ENCODE measurements at regions not wholly inside any gene's neighbourhood (a gene's known extent, or its start where the extent isn't known, plus 50 kb on each side); places are given as distances from the start of the nearest gene placed in this dataset.
"Not testable (repeated sequence)": the region's sequence is repeated elsewhere in the genome, so short reads cannot be mapped to it uniquely, and the experiment has no call there.

DNA sequence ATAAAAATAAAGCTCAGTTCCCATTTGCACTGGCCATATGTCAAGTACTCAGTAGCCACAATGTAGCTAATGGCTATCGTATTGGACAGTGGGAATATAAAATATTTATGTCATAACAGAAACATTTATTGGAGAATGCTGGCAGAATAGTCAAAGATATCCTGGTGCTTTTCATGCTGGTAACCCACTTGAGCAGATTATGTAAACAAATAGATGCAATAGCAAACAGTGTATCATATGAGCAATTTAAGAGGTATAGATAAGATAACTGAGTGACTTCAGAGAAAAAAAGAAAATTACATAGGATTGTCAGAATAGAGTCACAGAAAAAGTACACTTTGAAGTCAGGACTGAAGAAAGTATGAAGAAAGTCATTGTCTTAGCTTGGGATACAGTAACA is 426.6 kb downstream of the NDFIP2 start:
- no peak for DNase-seq

DNA sequence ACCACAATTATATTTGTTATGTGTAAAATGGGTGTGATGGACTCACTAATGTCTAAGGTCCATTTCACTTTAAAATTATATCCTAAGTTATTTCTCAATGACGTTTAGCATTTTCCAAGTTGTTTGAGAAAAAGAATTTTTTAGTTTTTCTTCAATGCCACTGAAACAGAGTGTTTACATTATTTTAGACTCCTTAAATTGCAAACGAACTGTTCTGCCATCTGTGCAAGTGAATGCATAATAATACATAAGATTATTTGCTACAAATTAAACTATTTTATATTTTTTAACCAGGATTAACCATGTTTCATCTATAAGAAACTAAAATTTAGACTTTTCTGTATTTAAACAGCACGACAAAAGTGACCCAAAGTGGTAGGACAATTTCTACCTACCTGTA is 425.4 kb downstream of the NDFIP2 start:
- DNase-seq = no peak

DNA sequence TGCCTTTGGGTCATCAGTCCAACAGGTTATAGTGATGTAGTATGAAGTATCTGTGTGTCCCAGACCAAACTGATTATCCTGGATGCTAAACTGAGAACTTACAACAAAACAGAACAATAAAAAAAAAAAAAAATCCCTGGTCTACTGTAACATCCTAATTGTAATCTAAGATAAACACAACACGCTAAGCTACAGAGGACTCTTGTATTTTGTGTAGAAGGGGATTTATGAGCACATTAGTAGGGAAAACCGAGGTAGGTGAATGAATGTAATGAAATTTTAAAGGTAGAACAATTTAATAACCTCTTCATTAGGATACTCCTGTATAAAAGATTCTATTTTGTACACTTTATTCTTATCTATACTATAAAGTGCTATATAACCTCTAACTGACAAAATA is 424.1 kb downstream of the NDFIP2 start:
- no peak for DNase-seq

DNA sequence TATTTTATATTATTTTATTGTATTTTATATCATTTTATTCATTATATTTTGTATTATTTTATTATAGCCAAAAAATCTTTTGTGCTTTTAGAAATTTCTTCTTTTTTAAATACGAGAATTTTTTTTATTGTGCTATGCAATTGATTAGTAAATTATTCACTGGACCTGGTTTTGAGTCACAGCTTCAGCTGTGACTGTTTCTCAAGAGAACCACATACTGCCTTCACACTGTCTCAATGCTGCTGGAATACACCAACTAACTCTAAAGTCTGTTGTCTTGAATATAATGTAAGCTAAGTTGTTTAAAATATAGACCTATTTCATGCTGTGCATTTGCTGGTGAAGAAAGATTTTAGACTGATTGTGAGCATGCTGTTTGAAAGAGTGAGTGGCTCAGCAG is 423.6 kb downstream of the NDFIP2 start:
- DNase-seq = no peak

DNA sequence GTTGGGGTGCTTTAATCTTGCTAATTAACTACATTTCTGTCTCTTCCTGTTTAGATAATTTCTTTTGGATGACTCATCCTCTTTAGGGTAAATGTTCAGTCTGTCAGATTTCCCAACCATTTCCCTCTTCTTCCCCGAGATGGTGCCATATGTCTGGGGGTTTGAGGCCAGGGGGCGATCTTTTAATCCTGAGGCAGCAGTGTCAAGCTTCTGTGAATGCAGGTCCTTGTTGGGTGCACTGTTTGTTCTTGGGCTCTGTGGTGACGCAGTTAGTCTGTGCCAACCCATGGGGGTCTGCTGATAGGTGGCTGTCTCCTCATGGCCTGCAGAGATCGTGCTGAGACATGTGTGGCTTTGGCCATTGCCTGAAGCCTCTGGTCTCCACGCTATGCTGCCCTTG is 420.4 kb downstream of the NDFIP2 start:
- no peak for DNase-seq

DNA sequence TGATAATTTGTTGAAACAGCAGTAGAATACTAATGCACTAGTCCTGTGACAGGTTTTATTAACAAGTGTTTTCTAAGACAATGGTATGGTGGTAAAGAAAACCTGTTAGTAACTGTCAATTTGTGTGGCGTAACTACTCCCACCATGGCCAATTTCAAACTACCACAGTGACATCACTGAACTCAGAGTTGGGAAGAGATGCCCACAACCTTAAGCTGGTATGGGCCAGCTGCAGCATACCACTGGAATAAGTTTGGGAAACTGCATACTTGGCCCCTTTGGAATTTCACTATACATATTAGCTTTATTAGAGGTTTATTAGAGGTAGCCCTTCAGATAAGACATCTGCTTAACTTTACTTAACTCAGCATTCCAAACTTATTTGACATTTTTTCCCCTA is 419.4 kb downstream of the NDFIP2 start:
- DNase-seq = no peak

DNA sequence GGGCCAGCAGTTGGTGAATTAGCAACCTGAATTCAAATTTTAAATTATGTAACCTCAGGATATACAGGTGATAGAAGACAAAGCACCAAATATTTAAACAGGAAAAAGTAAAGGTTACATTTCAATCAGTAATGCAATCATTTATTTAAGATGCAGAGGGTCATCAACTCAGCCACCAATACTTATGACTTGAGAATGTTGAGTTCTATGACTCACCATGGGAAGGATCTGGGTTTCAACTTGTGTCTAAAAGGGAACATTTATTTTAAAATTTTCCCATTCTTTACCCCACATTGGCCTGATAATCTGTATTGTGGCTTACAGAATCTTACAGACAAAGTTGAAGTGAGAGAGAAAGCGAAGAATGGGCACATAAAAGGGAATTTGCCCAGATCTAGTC is 418.0 kb downstream of the NDFIP2 start:
- no peak for DNase-seq

DNA sequence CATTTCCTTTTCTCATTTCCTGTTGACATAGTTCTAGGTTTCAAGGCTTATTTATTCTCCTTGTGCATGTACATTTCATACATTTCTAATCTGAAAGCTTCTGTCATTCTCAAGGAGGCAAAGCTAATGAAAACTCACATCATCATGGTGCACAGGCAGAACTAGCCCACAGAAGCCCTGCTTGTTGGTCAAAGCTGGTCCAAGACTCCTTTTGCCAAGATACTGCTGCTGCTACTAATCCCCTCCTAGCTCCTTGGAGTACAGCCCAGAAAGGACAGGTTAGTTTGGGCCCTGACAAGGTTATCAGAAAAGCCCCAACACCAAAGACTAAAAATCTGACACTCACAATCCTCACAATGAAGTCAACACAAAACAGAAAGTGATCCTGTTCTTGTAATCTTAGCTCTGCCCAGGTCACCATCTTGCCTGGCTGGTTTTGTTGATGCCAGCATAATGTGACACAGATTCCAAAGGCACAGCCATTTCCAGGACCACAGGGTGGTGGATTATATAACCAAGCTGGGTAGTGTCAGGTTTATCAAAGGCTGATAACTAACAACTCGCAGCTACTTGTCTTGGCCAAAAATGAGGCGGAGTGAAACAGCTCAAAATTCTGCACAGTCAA is 417.4 kb downstream of the NDFIP2 start:
- DNase-seq = no peak

DNA sequence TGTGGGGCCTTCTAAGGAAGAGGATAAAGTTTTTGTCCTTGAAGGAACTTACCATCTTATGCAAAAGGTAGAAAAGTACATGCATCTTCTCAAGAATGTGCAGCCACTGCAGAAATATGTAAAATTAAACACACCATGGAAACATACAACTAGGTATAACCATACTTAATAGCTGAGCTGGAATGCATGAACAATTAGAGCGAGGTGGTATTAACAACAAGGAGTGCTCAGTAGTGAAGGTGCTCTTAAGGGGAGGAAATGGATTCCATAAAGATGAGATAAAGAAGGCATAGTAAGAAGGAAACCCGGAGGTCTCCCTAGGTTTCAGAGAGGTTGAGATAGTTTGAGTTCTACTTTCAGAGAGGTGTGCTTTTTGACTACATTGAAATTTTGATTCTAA is 415.9 kb downstream of the NDFIP2 start:
- no peak for DNase-seq

DNA sequence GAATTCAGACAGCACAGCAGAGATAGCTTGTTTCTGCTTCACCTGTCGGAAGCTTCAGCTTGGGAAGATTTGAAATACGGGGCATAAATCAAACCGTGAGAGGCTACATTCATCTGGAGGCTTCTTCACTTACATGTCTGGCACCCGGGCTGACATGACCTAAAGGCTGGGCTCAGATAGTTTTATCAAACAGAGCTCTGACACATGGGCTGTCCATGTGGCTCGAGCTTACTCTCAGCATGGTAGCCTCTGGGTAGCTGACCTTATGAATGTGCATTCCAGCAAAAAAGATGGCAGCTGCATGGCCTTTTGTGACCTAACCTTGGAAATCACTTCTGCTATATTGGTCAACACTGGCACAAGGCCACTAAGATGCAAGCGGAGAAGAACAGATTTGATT is 414.5 kb downstream of the NDFIP2 start:
- no peak for DNase-seq

DNA sequence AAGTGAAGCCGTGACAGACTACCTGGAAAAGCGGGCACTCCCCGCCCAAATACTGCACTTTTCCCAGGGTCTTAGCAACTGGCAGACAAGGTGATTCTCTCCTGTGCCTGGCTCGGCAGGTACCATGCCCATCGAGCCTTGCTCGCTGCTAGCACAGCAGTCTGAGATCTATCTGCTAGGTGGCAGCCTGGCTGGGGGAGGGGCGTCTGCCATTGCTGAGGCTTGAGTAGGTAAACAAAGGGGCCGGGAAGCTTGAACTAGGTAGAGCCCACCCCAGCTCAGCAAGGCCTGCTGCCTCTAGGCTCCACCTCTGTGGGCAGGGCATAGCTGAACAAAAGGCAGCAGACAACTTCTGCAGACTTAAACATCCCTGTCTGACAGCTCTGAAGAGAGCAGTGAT is 406.3 kb downstream of the NDFIP2 start:
- not testable (repeated sequence) for DNase-seq

DNA sequence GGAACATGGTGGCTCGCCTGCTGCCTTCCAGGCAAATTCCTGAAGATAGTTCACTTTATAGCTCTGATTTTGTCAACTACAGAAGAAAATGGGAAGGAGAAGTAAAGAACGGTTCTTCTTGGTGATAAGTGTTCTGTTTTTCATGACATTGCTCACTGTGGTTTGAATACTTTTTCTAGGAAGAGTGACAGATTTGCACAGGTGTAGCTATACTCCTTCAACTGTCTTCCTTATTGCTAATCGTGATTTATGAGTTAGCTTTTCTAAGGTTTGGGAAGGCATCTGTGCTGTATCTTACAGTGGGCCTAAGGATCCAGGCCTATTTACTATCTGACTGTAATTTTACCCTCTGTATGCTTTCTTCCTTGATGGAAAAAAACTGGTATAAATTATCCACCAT is 405.6 kb downstream of the NDFIP2 start:
- no peak for DNase-seq

DNA sequence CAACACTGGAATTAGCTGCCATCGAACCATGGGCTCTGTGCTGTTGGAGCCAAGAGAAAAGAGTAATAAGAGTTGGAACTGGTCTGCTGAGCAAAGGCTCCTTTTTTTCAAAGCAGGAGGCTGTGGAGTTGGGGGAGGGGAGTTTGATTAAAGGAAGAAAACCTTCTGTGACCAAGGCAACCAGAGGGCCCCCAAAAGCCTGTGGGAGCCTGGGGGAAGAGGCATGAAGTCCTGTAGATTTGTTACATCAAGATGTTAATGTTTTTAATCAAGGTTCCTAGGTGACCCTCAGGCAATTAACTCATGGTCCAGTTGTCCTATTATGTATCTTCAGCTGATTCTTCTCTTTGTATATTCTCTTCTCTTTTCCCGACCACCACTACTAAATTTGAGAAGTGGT is 403.9 kb downstream of the NDFIP2 start:
- DNase-seq = no peak

DNA sequence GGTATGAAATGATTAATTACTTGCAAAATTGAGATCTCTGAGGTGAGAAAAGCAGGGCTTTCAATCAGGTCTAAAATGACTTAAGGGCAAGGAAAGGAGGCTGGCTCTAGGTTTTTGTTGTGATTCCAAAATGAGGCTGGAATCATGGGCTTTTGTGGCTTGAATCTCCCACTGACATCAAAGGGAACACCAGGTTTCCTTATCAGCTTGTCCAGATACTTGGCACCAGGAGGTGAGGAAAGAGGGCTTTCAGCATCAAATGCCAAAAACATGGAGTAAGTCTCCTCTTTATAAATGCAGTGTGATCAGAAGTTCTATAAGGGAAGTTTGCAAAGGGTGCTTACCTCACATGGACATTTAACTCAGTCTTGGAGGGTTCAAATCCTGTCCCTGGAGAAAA is 402.3 kb downstream of the NDFIP2 start:
- no peak for DNase-seq

DNA sequence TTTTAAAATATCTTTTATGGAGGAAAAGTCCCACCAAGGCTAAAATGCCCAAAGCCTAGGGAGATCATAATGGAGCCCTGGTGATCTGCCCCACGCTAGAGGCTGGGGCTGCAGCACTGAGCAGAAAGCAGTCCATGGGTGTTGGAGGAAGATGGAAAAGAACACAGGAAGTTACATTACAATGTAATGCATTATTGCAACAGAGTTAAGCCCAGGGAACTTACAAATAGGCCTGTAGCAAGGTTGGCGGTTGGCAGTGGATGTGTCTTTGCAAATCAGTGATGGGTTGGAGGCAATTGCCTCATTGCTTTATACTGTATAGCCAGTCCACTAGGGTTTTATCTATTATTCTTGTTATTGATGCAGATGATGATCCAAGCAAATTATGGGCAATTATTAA is 399.9 kb downstream of the NDFIP2 start:
- DNase-seq = no peak

DNA sequence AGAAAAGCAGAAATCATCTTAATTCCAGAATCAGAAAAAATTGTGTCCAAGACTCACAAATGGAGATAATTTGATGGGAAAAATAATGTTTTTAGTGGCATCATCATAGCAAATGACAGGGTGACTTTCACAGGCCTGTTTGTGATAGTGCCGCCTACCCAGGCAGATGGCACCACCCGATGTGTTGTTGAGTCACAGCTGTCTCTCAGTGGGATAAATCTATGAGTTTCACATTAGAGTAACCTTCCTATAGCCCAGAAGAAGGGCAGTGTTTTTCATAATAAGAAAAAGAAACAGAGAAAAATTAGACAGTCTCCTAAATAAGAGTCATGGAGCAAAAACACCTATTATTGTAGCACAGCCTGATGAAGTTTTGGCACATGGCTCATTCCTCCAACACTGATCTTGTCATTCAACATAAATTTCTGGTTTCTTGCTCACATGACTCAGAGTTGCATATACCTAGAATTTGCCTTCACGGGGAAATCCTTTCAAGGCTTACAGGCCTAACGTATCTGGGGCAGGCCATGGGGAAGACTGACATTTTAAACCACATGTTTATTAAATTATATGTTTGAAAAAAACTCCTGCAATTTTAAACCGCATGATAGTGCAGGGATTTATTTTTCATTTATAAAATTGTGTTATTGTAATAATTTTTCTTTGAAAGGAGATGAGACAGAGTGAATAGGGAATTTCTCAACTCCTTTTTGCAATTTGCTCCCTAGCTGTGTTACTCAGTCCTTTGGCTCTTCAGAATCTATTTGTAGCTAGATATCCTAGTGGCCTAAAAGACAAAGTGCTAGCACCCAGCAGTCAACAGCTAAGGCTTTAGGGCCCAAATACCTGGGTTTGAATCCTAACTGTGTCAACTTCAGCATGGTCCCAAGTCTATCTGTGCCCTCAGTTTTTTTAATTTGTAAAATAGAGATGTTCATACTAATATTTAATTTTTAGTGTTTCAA is 393.7 kb downstream of the NDFIP2 start:
- DNase-seq = no peak

DNA sequence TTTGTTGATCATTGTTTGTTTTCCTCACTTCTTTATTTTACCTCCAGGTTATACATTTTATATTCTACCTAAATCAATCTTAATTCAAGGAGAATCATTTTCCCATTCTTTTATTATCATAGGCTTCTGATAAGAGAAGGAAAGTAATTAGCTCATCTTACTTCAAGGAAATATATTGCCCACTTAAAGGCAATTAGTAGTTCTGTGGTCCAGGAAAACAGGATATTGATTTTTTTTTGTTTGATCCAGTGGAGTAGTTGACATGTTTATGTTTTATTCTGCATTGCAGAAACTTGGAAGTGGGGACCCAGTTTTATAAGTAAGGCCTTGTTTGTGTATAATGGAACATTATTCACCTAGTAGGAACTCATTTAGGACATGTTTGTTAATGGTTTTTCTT is 390.6 kb downstream of the NDFIP2 start:
- DNase-seq = no peak

DNA sequence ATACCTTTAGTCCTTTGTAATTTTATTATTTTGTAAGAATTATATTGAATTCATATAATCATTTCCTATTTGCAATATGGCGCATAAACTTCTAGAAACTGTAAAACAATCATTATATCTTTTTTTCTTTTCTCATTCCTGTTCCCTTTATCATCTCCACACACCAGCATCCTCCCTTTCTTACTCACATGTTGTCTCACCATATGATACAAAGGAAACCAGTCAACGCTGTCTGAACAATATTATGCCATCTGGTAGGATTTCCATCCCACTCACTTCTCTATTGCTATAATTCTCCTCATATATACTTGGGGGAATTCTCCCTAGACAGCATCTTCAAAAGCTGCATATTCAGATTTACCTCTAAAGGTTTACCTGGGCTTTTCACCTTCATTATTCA is 389.8 kb downstream of the NDFIP2 start:
- DNase-seq = no peak

DNA sequence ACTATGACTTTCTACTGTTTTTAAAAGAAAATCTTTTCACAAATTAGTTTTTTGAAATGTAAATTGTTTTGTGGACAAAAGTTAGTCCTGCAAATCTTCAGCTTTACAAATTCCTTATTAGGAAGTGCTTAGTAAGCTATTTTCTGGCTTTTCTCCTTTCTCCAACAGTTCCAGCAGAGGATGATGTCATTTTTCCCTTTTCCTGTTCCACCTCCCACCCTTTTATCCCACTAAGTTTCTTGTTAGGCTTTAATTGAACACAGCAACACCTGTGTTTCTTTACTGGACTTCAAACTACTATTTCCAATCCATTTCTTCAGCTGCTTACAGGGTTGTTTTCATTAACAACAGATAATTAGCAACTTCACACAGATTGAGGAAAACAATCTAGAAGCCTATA is 389.2 kb downstream of the NDFIP2 start:
- DNase-seq = no peak

DNA sequence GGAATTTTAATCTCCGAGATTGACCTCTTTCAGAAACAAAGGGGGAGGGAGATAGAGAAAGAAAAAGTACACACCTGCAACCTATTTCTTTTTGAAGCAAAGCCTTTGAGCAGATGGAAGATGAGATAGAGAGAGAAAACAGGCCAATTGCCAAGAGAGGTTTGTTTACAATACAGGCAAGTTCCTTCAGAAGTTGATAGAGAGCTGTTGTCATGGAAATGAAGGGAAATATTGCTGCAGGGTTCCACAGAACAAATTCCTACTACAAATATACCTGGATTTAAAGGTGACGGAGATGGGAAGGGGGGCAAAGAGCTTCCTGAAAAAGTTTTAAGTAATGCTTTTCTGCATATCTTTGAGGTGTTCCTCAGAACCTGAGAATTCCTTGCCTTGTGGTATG is 388.4 kb downstream of the NDFIP2 start:
- no peak for DNase-seq

DNA sequence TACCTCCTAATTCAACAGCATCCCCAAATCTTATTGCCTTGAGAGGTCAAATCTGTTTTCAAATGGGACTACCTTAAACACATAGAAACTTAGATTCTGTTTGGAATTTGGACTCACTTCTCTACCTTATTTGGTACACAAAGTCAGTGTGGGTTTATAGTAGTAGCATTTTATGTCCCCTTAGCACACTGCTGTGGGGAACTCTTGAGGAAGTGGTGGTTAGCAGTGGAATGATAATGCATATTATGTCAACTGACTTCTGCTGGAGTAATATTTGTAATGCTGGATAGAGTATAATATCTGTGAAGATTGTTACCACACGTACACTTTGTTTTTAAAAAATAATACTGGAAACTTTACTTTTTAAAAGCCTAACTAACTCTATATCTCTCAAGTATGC is 386.3 kb downstream of the NDFIP2 start:
- peak; percentile 77 for DNase-seq

DNA sequence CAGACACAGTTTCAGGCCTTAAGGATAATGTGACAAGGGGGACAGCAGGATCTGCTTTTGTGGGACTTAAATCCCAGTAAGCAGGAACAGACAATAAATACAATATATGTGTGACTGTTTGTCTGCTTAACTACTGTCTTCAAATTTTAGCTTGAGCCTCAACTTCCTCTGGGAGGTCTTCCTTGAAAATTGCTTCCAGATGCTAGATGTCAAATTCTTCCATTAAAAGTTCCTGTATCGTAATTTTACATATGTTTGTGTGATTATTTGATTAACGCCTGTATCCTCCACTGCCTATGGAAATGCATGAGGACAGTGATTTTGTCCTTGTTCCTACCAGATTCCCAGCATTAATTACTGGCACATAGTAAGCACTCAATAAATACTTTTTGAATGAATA is 385.5 kb downstream of the NDFIP2 start:
- DNase-seq = no peak

DNA sequence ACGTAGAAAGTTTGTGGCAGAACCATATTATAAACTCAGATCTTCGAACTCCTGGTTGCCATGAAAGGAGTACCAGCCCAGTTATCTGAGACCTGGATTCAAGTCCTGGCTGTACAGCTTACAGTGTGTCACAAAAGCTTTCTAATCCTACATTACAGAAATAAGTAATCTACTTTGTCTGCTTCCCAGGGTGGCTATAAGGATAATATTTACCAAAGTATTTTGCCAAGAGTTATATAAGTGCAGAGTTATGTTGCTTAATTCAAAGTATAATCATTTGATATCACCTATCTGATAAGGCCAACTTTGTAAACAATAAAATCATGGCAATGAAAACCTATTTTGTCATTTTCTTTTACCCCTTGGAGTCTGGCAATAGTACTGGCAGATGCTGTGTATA is 381.6 kb downstream of the NDFIP2 start:
- no peak for DNase-seq

DNA sequence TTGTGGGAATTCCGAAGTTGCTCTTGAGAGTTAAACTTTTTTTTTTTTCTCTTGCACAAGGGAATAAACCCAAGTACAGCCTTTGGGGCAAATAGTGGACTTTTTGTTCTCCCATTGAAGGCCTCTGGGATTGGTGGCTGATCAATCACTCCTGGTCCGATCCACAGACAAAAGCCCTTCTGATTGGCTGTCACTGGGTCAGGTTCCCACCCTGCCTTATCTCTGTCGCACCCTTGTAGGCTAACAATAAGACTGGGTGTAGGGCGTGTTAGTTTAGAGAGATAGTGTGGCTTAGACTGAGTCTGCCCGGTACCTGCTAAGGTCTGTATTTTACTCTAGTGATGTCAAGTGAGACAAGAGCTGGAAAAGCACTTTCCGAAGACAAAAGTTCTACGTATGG is 380.8 kb downstream of the NDFIP2 start:
- DNase-seq = no peak

DNA sequence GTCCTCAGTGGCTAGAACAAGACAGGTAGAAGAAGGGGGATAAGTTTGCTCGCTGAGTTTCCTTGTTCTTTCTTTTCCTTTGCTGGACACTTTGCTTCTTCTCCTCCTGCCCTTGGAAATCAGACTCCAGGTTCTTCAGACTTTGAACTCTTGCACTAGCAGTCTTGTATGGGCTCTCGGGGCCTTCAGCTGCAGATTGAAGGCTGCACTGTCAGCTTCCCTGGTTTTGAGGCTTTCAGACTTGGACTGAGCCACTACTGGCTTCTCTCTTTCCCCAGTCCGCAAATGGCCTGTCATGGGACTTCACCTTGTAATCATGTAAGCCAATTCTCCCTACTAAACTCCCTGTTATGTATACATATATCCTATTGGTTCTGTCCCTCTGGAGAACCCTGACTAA is 379.8 kb downstream of the NDFIP2 start:
- no peak for DNase-seq
